Calu3 (cell line): ENCODE measurements at regions not wholly inside any gene's neighbourhood (a gene's known extent, or its start where the extent isn't known, plus 50 kb on each side); places are given as distances from the start of the nearest gene placed in this dataset.

Source experiments
- BruUV-seq: library from RNA; stranded (reverse); fragments of 400-500 nt; replicated peaks from 2 replicates; lab custom pipeline; 2021; lab: Mats Ljungman, UMichigan
- CTCF ChIA-PET: fragments of 300-600 bp; sonication (Branson Sonifier 250); formaldehyde crosslinking; loops from one replicate; lab custom pipeline; 2022; ENCODE audit warnings: antibody characterized with exemption; lab: Charles Lee
- DNase-seq: peaks from one replicate; pipeline ENCODE4 v3.0.0; 2022
- H3K27ac Mint-ChIP-seq: one replicate; pipeline ENCODE4 v1.8.0; 2022; ENCODE audit warnings: mixed read lengths; ENCODE audit not compliant: unreplicated experiment
- H3K27me3 Mint-ChIP-seq: one replicate; pipeline ENCODE4 v1.8.0; 2022; ENCODE audit warnings: mixed read lengths; ENCODE audit not compliant: unreplicated experiment
- H3K36me3 Mint-ChIP-seq: one replicate; pipeline ENCODE4 v1.8.0; 2022; ENCODE audit warnings: mild to moderate bottlenecking, moderate library complexity, mixed read lengths; ENCODE audit not compliant: insufficient read depth, unreplicated experiment
- H3K4me1 Mint-ChIP-seq: one replicate; pipeline ENCODE4 v1.8.0; 2022; ENCODE audit warnings: mild to moderate bottlenecking, low read depth, mixed read lengths; ENCODE audit not compliant: unreplicated experiment
- H3K4me3 Mint-ChIP-seq: one replicate; pipeline ENCODE4 v1.8.0; 2022; ENCODE audit warnings: mild to moderate bottlenecking, low read depth, moderate library complexity, mixed read lengths; ENCODE audit not compliant: unreplicated experiment
- H3K9me3 Mint-ChIP-seq: one replicate; pipeline ENCODE4 v1.8.0; 2022; ENCODE audit warnings: low read depth, mixed read lengths; ENCODE audit not compliant: unreplicated experiment
- intact Hi-C: fragments of 100-400 bp; cut with micrococcal nuclease; formaldehyde crosslinking; loops from one replicate; pipeline ENCODE4 v1.10.0; 2022; ENCODE audit not compliant: unreplicated experiment
- TF ChIP-seq, protein P1 (sequence below): fragments of 200-600 bp; IDR thresholded peaks from one replicate; pipeline ENCODE4 v1.8.0; 2022; ENCODE audit warnings: antibody characterized with exemption; ENCODE audit not compliant: unreplicated experiment

- Mint-ChIP-seq H3K27ac (no peak overlapping the region), H3K27me3 (no peaks in the 10 kb centered on the region), H3K36me3 (no peaks in the 10 kb centered on the region), H3K9me3 (no peaks in the 10 kb centered on the region), H3K4me3 (no peak overlapping the region), H3K4me1 (no peaks in the 10 kb centered on the region)
- CTCF ChIA-PET, result no interaction called here
- no TSS peak for BruUV-seq
- intact Hi-C loops, result no loop called here
- DNase-seq, result no peak
- TF ChIP-seq, protein P1, sequence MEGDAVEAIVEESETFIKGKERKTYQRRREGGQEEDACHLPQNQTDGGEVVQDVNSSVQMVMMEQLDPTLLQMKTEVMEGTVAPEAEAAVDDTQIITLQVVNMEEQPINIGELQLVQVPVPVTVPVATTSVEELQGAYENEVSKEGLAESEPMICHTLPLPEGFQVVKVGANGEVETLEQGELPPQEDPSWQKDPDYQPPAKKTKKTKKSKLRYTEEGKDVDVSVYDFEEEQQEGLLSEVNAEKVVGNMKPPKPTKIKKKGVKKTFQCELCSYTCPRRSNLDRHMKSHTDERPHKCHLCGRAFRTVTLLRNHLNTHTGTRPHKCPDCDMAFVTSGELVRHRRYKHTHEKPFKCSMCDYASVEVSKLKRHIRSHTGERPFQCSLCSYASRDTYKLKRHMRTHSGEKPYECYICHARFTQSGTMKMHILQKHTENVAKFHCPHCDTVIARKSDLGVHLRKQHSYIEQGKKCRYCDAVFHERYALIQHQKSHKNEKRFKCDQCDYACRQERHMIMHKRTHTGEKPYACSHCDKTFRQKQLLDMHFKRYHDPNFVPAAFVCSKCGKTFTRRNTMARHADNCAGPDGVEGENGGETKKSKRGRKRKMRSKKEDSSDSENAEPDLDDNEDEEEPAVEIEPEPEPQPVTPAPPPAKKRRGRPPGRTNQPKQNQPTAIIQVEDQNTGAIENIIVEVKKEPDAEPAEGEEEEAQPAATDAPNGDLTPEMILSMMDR, result no peak
Measured at GRCh38 chr20:18979132-18979531, 165.5 kb downstream of the SCP2D1 start.

GRCh38 chr20:18981962-18982539 lies 168.5 kb downstream of the SCP2D1 start:
- Mint-ChIP-seq H3K9me3 (no peaks in the 10 kb centered on the region), H3K36me3 (no peaks in the 10 kb centered on the region), H3K27me3 (no peaks in the 10 kb centered on the region), H3K4me3 (no peak overlapping the region), H3K4me1 (no peaks in the 10 kb centered on the region), H3K27ac (no peak overlapping the region)
- TF ChIP-seq, protein P1, result no peak
- intact Hi-C loops, result no loop called here
- CTCF ChIA-PET, result no interaction called here
- DNase-seq, result no peak
- no TSS peak for BruUV-seq

DNA sequence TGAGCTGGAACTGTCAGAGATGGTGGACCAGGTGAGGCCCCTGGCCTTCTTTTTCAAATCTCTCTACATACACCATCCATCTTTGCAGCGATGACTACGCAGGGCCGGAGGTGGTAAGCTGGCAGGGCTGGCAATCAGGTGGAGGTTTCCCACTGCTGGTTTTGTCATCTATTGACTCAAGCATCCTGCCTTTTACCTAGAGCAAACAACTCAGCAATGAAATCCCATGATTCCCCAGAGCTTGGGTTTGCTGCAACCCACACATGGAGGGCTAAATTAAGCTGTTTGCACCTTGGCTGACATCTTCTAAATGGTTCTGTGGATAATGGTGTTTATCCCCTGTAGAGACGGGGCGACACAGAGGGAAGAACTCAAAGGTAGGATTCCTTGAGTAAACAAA lies 170.2 kb downstream of the SCP2D1 start:
- TF ChIP-seq, protein P1, result no peak
- Mint-ChIP-seq H3K27ac (no peak overlapping the region), H3K27me3 (no peaks in the 10 kb centered on the region), H3K36me3 (no peaks in the 10 kb centered on the region), H3K4me3 (no peak overlapping the region), H3K4me1 (no peaks in the 10 kb centered on the region), H3K9me3 (no peaks in the 10 kb centered on the region)
- no TSS peak for BruUV-seq
- CTCF ChIA-PET, result interaction anchor here (0.6 kb wide), 1 partner anchor 28 kb away, joined by 3 read pairs; no protein-coding TSS in a partner anchor
- intact Hi-C loops, result no loop called here
- DNase-seq, result no peak

DNA sequence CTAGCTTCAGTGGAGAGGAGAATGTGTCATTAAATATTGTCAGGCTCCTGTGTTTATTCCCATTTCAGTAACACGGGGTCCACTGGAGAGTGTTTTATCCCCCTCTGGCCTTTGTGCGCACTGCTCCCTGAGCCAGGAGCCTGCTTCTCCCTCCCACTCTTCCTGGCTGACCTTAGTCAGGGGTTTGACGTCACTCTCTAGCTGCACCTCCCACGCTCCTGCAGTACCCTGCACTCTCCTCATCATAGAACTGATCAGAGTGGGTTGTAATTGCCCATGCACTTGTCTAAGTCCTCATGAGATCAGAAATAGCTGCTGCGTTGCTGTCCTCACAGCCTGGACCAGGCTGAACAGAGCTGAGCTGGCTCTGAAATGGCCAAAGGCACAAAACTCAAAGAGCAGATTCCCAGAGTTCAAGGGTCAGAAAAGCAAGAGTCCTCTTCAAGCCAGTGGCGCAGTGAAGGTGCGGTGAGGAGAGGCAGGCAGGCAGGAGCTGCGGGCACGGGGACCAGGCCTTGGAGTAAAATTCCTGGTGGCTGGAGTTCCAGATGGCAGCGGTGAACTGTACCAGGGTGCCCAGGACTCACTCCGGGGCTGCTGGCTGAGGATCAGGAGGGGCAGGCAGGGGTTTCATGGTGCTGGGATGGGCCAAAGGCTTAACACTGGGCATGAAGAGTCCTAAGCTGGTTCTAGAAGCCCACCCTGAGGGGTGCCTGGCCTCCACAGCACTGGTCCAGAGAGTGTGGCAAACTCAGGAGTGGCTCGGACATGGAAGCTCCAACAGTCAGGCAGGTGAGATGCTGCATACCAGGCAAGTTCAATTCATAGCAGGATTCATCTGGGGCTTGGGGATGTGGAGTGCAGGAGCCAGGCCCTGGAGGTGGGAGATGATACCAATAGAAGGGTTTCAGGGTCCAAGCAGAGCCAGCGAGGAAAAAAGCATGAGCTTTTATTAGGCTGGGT lies 170.9 kb downstream of the SCP2D1 start:
- Mint-ChIP-seq H3K4me3 (no peak overlapping the region), H3K27me3 (no peaks in the 10 kb centered on the region), H3K9me3 (no peaks in the 10 kb centered on the region), H3K4me1 (no peaks in the 10 kb centered on the region), H3K36me3 (no peaks in the 10 kb centered on the region), H3K27ac (no peak overlapping the region)
- DNase-seq, result no peak
- intact Hi-C loops, result no loop called here
- CTCF ChIA-PET, result interaction anchor here (0.6 kb wide), 2 partner anchors 28 to 791 kb away, joined by 3 read pairs; no protein-coding TSS in a partner anchor
- BruUV-seq, result no TSS peak
- TF ChIP-seq, protein P1, result no peak
